Prostate gland (tissue), 2 donors: ENCODE measurements at regions not wholly inside any gene's neighbourhood (a gene's known extent, or its start where the extent isn't known, plus 50 kb on each side); places are given as distances from the start of the nearest gene placed in this dataset.

ENCODE experiments used
- CTCF ChIP-seq, 4 experiments: fragments of 200-600 bp in 2 of 4; fragments of 450-650 bp in 2 of 4; sonication (generic) in 2 of 4; IDR thresholded peaks; 1 replicate in 3 of 4; 2 replicates in 1 of 4; pipeline ENCODE4 v1.5.1; 2016 to 2019; ENCODE audit warnings: antibody characterized with exemption in 4 of 4, mild to moderate bottlenecking in 2 of 4, moderate library complexity in 2 of 4
- POLR2A ChIP-seq: fragments of 450-650 bp; IDR thresholded peaks from one replicate; pipeline ENCODE4 v1.6.1; 2016; ENCODE audit warnings: antibody characterized with exemption, mild to moderate bottlenecking
- POLR2AphosphoS5 ChIP-seq: sonication (generic); formaldehyde crosslinking; IDR thresholded peaks from one replicate; pipeline ENCODE4 v1.6.1; 2017; ENCODE audit warnings: antibody characterized with exemption

GRCh38 chr1:4447778-4448420 lies 206.5 kb upstream of the AJAP1 start:
- TF ChIP-seq CTCF (IDR thresholded peaks at IDR 0.05), result no peak
- no peak for TF ChIP-seq POLR2A
- TF ChIP-seq POLR2AphosphoS5, result no peak
